ENCODE measurements at regions not wholly inside any gene's neighbourhood (a gene's known extent, or its start where the extent isn't known, plus 50 kb on each side); places are given as distances from the start of the nearest gene placed in this dataset.
"Not testable (repeated sequence)": the region's sequence is repeated elsewhere in the genome, so short reads cannot be mapped to it uniquely, and the experiment has no call there.

GRCh38 chr5:68679041-68679440 lies 414.8 kb upstream of the SLC30A5 start:
- no peak for DNase-seq

DNA sequence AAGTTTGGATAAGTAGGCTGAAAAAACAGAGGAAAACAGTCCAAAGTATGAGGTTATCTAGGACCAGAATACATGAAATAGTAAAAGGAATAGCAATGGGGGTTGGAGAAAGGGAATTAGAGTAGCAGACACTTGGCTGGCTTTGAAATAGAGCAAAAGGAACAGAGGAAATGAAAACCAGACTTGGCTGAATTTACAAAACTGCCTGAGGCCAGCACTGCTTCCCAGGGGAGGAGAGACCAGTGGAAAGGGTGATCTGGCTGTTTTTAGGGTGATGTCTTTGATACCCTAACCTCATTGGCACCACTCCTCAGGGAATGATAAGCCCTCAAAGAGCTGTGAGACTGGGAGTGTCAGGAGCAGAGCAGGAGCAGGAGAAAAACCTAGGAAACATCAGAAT lies 413.4 kb upstream of the SLC30A5 start:
- no peak for DNase-seq

DNA sequence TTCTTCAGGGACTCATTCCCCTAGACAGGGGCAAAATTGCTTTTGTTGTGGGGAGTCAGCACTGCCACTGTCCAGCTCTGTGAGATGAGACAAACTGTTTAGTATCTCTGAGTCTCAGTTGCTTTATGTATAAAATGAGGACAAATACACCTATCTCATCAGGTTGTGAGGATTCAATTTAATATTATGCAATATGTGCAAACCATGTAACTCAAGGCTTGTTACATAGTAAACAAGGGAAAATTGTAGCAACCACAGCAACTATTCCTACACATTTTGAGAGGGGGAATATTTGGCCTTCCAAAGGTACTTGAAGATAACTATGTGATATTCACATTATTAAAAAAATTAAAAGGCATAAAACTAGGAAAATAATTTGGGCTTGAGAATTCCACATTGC lies 411.9 kb upstream of the SLC30A5 start:
- DNase-seq, result no peak

DNA sequence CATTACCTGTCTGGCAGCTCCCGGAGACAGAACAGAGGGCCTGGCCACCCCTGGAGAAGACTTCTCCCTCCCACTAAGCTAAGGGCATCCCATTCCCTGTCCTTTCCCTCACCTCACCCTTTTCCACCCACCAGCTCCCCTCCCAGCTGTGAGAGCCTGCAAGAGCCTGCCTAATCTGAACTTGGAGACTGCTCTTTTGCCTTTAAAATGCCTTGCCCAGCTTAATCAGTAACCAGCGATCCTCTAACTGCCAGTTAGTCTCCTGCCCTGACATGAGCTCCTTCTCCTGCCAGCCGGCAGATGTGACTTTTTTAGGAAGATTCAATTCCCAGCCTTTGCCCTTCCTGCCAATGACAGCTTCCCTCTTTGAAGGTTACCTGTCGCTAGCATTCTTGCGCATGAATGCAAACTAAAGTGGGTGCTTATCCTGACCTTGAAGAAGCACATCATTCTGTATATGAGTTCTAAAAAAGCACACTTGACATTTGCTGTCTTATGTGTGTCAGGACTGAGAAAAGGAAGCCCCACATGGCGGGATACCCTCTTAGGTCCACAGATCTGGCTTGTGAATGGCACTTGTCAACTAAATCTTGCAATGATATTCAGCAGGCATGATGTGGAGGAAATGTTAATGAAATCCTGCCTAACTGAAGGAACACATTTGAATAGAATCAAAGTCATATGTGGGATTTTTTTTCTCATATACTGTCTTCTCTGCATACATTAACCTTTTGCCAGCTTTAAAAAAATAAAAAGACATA lies 411.2 kb upstream of the SLC30A5 start:
- DNase-seq, result no peak

DNA sequence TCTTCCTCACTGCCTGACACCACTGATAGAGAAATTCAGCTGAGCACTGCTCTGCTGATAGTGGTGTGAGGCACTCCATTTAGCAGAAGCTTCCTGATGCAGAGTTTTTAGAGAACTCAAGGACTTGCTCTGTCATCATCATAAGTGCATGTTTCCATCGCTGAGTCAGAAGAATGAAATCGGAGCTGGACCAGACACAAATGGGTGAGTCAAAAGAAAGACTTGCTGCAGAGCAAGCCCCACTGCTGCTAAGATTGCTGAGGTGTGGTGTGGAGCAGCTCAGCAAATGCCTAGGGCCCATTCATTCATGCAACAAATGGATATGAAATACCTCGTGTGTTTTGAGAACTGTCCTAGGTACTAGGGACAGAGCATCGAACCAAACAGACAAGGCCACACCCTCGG lies 410.2 kb upstream of the SLC30A5 start:
- no peak for DNase-seq

GRCh38 chr5:68685863-68686262 lies 408.0 kb upstream of the SLC30A5 start:
- DNase-seq, result no peak

DNA sequence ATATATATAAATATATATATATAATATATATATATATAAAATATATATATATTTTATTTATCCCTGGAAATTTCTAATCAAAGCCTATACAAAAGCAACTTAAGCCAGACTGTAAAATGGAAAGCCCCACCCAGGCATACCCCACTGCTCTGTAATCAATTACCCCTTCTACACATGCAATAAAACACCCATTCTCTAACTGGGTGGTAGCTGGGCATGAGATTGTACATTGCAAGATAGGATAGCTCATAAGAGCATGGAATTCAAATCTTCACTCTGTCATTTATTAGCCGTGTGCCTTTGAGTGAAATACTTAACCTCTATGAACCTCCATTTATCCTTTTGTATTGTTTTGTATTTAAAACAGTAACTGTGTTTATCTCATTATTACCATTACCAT lies 405.3 kb upstream of the SLC30A5 start:
- DNase-seq, result no peak

- DNase-seq, result no peak
Observed at GRCh38 chr5:68689010-68689409, 404.8 kb upstream of the SLC30A5 start.

- DNase-seq, result not testable (repeated sequence)
Observed at GRCh38 chr5:68691874-68692273, 401.9 kb upstream of the SLC30A5 start.

GRCh38 chr5:68698025-68698940 lies 395.5 kb upstream of the SLC30A5 start:
- DNase-seq, result no peak

- DNase-seq, result no peak
Observed at GRCh38 chr5:68699966-68700365, 393.8 kb upstream of the SLC30A5 start.

DNA sequence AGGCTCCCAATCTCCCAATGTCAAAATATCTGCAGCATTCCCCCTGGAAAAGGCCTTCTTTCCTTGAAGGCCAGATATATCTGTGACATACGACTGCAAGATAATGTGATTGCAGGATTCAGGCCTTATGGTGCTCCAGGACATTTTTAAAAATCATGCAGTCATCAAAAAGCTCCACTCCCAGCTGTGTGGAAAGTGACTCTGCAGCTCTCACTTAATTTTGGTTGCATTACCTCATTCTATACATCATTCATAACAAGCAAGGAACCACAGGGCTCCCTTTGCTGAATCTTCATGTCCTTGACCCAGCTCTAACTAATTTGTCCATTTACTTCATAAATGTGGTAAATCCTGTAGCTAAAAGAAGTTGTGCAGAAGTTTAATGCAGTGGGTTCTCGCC lies 386.2 kb upstream of the SLC30A5 start:
- DNase-seq, result no peak

- no peak for DNase-seq
Observed at GRCh38 chr5:68708156-68708841, 385.5 kb upstream of the SLC30A5 start.

DNA sequence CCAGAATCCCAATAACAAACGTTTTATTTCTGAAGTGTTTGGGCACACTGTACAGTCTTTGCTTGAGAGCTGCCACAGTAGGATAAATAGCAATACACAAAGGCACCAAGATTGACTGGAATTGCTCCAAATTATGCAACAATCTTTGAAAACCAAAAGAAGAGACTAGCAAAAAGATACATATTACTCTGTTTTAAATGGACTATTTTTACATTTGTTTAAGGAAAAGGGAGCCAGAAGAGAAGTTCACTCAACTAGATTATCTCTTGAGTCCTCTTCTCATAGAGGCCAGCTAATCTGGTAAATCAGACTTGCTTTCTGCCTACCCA lies 385.0 kb upstream of the SLC30A5 start:
- DNase-seq, result no peak

GRCh38 chr5:68709239-68709638 lies 384.6 kb upstream of the SLC30A5 start:
- no peak for DNase-seq

- no peak for DNase-seq
Observed at GRCh38 chr5:68710514-68710913, 383.3 kb upstream of the SLC30A5 start.

- DNase-seq, result no peak
Observed at GRCh38 chr5:68711293-68712200, 382.3 kb upstream of the SLC30A5 start.

DNA sequence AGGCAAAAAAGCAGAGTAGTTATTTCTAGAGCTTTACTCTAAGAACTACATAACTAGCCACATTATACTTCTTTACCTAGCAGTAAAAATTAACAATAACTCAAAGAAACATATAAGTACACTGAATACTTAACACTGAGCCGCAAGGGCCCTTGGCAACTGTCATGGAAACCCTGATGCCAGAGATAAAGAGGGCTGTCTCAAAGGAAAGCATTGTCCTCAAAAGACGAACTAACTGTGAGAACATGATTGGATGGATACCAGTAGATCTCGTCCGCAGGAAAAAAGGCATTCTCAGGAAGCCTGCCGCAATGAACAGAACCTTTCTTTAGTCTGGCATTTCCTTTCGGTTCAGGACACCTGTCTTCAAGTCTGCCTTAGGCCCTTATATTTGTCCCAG lies 379.0 kb upstream of the SLC30A5 start:
- DNase-seq, result no peak

DNA sequence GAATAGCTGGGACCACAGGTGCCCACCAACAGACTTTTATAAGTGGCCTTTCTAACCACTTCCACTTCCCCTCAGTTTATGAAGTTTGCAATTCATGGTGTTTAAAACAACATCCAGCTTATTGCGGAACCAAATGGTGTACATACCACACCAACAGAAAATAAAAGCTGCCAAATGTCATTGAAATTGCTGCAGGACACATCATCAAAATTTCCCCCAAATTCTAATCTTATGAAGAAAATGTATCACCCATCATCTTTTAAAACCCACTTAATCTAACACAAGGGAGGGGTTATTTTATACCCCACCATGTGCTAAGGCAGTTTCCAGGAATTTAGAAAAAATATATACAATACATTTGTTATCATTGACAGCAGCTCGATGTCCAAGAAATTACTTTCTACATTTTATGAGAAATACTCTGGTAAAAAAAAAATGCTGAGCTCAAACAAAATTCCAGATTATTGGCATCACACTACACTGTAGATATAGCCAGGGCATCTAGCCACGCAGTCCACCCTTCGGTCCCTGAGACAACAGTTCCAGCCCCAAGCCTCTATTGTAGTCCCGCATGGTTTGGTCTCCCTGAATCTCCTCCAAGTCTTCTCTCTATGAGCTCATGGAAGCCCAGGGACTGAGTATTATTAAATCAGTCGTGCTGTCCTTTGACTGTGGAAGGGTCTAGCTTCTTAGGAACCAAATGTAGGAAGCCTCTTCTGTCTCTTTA lies 372.8 kb upstream of the SLC30A5 start:
- DNase-seq, result no peak

DNA sequence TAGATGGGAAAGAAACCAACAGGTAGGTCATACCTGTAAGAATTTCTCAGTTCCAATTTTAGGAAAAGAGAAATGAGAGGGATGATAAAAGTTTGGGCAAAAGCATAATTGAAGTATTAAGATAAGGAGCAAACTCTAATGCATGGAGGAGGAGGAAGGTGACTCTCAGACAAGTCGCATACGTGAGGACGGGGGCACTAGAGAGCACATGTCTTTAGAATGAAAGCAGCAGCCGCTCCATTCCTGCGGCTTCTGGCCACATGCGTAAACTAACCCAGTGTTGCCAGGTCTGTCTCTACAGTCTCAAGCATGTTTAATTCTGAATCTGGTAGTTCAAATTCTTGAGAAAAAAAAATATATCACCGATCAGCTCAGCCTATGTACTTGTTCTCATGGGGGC lies 371.5 kb upstream of the SLC30A5 start:
- DNase-seq, result no peak

DNA sequence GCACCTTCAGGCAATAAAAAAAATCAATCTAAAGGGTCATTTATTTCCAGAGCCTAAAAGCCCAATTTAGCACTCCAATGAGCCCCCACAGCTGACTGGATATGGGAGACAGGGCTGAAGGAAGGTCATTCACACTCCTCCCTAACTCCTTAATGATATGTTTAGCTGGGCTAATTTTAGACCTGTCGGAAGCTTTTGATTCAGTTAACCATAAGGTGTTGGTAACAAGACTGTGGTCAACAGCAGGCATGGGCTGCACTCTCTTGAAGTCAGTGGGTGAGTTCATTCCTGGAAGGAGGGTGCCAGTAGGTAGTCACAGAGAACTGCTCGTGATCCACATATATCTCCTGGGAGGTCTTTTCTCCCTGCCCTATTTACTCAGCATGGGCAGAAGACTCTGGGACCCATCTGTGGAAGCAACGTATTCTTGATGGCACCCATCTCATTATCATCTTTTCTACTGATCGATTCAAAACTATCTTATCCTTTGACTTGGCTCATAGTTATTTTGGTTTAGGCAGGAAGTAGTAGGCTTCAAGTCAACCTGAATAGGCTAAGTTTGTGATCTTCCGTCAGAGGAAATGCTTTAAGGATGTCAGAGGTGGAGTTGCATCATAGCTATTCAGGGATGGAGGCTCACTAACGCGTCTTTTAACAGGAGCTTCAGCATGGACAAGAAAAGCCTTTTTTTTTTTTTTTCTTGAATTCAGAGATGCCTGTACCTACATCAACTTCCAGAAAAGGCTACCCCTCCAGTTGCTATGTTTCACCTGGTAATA lies 367.7 kb upstream of the SLC30A5 start:
- DNase-seq, result no peak
